NCI-H1694 (cell line): ENCODE measurements at regions not wholly inside any gene's neighbourhood (a gene's known extent, or its start where the extent isn't known, plus 50 kb on each side); places are given as distances from the start of the nearest gene placed in this dataset.

Source experiments
- DNase-seq: peaks from one replicate; lab custom pipeline; 2025; lab: John Stamatoyannopoulos, UW

DNA sequence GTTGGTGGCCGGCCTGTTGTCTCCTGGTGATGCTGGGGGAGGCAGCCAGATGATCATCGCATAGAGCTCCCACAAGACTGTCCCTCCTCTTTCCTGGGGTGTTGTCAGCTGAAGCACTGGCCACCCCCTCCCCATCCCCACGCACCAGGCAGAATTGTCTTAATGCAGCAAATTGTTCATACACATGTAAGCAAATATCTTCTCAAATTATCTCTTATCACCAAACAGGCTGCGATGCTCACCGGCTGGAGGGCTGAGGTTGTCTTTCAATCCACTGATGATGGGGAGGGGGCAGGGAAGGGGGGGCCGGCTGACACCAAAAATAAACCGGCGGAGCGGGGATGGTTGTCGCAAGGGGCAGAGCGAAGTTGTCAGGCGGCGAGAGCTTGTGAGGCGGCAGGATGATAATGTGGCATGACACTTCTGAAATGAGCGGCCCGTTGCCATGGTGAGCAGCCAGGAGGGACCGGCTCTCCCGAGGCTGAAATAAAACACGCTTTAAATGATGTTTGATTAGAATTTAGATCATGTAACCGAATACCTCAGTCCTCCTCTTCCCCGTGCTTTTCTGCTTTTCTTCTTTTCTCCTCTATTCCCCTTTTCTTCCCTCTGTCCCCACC is 59.8 kb downstream of the MRM1 start:
- peak; percentile 7 for DNase-seq

DNA sequence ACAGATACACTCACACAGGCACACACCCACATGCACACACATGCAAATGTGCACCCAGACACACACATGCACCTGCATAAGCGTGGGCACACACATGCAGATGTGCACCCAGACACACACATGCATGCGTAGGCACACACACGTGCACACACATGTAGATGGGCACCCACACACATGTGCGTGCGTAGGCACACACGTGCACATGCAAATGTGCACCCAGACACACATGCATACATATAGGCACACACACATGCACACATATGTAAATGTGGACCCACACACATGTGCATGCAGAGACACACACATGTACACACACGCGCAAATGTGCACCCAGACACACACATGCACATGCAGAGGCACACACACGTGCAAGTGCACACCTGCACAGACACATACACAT is 60.3 kb downstream of the MRM1 start:
- DNase-seq: no peak

DNA sequence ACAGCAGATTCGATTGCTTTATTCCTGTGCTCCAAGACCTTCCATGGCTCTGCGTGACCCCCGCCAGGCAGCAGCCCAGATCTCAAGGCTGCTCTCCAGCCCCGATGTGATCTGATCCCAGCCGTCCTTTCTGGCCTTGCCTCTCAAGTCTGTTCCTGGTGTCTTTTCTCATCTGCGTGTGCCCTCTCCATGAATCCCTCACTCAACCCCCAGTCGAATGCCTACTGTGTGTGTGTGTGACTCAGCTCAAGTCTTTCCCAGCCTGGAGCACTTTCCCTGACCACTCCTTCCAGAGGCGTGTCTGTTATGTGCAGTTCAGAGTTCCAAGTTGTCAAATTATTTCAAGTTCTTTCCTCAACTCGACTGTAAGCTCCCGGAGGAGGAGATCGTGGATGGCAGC is 64.0 kb downstream of the MRM1 start:
- no peak for DNase-seq

GRCh38 chr17:36667922-36668321 is 66.5 kb downstream of the MRM1 start:
- DNase-seq: no peak

GRCh38 chr17:36668824-36669223 is 67.4 kb downstream of the MRM1 start:
- DNase-seq: no peak

- DNase-seq: no peak
Observed at GRCh38 chr17:36671144-36671543, 69.8 kb downstream of the MRM1 start.

- DNase-seq: no peak
Observed at GRCh38 chr17:36672403-36672918, 71.1 kb downstream of the MRM1 start.

DNA sequence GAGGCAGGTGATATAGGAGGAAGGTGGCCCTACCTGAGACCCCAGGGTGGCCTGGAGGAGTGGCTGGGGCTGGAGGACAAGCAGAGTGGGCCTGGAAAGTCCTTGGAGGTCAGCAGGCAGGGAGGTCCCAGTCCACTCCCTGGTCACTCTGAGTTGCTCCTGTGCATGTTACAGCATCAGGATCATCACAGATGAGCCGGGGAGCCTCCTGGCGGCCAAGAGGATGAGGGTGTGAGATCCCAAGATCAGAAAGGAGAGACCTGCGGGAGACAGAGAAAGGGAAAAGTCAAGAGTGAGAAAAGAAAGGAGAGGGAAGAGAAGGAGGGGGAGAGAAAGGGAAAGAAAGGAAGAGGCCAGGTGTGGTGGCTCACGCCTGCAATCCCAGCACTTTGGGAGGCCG is 71.7 kb downstream of the MRM1 start:
- DNase-seq: no peak

- DNase-seq: no peak
Observed at GRCh38 chr17:36673637-36674277, 72.4 kb downstream of the MRM1 start.

DNA sequence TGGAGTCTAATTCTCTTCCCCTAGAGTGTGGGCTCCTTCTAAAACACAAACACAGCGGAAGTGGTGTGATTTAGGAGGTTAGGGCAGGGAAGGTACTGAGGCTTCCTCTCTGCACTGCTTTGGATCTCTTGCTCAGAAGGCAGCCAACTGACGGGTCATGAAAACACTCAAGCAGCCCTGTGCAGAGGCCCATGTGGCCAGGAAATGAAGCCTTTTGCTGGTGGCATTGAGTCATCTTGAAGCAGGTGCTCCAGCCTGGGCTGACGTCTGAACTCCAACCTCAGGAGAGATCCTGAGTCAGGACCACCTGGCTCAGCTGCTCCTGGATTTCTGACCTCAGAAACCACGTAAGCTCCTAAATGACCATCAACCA is 72.9 kb downstream of the MRM1 start:
- no peak for DNase-seq

DNA sequence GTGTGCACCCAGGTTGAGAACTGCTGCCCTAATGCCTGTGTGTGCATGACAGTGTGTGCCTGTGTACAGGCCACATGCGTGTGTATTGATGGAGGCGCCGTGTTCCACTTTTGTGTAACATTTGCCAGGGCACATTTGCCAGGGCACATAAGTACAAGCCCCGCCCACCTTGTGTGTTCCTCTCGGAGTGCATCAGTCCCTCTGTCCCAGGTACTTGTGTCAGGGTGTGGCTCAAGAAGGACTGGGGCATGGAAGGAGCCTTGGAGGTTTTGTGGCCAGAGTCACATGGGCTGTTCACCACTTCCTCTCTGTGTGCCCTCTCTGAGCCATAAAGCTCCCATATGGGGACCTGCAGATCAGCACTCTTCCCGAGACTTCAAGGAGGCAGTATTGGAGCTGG is 73.9 kb downstream of the MRM1 start:
- DNase-seq: no peak

- no peak for DNase-seq
Observed at GRCh38 chr17:36675786-36676185, 74.4 kb downstream of the MRM1 start.

DNA sequence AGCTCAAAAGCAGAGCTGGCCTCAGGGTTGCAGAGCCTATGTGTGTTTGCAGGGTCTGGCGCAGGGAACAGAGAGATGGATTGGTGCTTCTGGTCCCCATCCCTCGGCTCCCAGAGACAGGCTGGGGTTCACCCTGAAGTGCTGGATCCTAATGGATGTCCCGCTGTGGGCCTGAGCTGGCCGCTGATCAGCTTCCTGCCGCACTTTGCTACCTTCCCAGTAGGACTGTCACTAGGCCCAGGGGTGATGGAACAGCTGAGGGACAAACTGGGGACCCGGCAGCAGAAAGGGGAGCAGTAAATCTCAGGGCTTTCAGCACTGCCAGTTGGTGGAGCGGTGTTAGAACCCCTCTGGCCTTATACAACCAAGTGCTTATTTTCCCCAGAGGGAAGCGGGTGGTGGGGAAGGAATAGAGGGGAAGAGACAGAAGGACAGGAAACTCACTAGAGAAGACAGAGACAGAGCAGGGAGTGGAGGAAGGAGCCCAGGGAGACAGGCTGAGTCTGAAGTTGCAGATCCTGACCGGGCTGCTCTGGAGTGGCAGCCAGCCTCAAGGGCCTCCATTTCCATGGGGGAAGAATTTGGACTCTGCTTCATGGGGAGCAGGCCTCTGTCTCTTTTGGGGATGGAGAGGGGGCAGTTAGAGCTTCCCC is 78.6 kb downstream of the MRM1 start:
- DNase-seq: no peak

GRCh38 chr17:36680701-36681202 is 79.4 kb downstream of the MRM1 start:
- no peak for DNase-seq

DNA sequence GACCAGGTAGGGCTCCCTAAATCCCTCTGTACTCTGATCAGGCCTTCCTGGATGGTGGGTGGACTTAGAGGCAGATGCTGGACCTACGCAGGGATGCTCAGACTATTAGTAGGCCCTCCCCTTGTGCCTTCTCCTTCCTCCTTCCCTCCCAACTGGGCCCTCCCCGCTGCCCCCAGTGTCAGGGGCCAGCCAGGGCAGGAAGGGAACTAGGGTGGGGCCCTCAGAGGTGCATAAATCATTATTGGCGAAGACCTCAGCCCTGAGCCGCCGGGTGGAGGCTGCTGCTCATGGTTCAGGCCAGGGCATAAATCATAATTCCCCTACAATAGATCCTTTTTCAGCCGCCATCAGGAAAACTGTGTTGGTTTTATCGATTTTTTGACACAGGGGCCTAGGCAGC is 81.4 kb downstream of the MRM1 start:
- no peak for DNase-seq

GRCh38 chr17:36683387-36683786 is 82.0 kb downstream of the MRM1 start:
- no peak for DNase-seq

DNA sequence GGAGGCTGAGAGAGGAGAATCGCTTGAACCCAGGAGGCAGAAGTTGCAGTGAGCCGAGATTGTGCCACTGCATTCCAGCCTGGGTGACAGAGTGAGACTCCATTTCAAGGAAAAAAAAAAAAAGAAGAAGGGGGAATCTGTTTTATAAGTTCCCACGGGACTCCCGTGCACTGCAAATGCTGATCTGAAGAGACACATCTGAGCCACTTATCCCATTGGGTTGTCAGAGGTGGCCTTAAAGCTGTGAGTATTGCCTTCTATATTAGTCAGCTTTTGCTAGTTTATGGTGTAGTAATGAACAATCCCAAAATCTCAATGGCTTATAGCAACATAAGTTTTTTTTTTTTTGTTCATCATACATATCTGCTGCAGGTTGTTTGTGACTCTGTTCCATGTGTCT is 82.8 kb downstream of the MRM1 start:
- DNase-seq: no peak

DNA sequence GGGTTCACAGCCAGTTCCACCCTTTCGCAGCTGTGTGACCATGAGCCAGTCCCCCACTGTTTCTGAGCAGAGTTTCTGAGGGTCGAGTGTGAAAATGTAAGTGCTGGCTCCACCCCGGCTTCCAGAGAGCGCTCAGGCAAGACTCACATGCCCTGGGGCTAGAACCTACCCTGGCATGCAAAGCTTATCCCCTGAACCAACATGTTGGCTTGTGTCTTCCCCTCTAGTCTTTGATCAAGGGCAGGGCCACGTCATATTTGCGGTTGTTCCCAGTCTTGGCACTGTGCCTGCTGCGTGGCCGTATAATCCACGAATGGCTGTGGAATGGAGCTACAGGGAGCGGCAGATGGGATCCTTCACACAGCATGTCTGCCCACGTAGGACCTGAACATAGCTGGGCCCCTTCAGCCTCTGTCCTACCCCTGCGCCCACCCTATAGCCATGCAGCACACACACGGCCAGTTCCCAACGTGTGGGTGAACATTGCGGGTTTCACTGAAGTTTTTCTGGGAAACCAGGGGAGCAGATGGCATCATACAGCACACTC is 84.8 kb downstream of the MRM1 start:
- DNase-seq: no peak

DNA sequence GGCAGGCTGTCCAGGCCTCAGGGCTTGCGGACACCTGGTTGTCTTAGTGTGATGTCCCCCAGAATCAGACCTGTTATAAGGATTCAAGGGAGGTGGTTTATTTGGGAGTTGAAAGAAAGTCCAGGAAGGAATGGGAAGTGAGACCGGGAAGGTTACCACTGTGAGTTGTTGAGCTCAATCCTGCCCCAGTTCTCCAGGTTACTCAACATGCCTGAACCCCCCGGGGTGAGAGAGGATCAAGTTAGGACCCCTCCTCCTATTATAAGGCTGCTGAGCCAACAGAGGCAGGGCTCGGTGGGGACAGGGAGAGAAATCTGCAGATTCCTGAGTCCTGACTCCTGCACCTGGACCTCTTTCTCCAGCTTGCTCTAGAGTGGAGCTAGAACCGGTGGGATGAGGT is 86.4 kb downstream of the MRM1 start:
- no peak for DNase-seq

DNA sequence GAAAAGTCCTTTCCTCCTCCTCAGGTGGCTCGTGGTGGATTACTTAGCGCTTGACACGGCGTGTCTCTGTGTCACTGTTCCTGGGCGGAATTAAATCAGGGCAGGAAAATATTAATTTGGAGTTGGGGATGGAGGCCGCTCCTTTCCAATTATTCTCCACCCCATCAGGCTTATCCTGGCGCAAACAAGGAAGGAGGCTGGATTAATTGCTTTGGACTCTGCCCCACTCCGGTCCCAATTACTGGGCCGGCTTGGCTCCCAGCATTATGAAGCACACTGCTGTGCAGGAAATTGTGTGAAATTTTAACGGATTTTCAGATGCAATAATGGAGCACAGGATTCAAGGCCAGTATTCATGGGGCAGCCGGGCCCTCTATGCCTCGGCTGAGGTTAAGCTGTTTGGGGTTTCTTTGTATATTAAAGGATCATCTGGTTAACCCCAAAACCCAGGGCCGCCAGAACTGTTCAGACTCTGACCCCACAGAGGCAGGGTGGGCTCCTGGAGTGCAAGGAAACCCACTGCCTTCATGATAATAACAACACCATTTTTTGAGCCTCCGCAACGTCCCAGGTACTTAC is 87.8 kb downstream of the MRM1 start:
- no peak for DNase-seq

DNA sequence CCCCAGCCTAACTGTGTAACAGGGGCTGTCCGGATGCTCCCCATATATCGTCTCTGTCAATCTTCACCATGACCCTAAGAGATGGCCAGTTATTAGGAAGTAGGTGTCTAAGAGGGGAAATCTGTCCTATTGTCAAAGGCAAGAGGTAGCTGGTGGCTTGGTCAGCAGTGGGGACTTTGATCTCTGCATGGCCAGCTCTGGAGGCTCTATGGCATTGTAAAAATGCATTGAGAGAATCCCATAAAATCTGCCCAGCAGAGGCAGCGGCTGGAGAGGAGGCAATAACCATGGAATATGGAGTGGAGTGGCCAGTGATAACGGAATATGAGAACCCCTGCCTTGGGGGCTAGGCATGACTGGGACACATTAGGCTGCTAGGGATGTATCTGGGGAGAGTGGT is 88.8 kb downstream of the MRM1 start:
- no peak for DNase-seq

- no peak for DNase-seq
Observed at GRCh38 chr17:36691606-36692005, 90.2 kb downstream of the MRM1 start.

- no peak for DNase-seq
Observed at GRCh38 chr17:36695082-36695481, 93.7 kb downstream of the MRM1 start.
